Stimulated activated CD4-positive, alpha-beta T cell treated with anti-CD3 and anti-CD28 coated beads, Interleukin-1b, Interleukin-23, amount 100 ng/mL, for 48 hours (primary cell): ENCODE measurements at regions not wholly inside any gene's neighbourhood (a gene's known extent, or its start where the extent isn't known, plus 50 kb on each side); places are given as distances from the start of the nearest gene placed in this dataset.
"Not testable (repeated sequence)": the region's sequence is repeated elsewhere in the genome, so short reads cannot be mapped to it uniquely, and the experiment has no call there.

Experiments used
- DNase-seq: peaks from one replicate; pipeline ENCODE4 v3.0.0-alpha.2; 2020

GRCh38 chr13:80012251-80012650 lies 328.7 kb downstream of the SPRY2 start:
- no peak for DNase-seq

- no peak for DNase-seq
These were observed 329.3 kb downstream of the SPRY2 start for GRCh38 chr13:80011448-80012212.

- no peak for DNase-seq
These were observed 330.1 kb downstream of the SPRY2 start for GRCh38 chr13:80010846-80011245.

- DNase-seq = no peak
These were observed 330.6 kb downstream of the SPRY2 start for GRCh38 chr13:80010286-80010831.

- DNase-seq = no peak
These were observed 331.2 kb downstream of the SPRY2 start for GRCh38 chr13:80009760-80010159.

- no peak for DNase-seq
These were observed 334.0 kb downstream of the SPRY2 start for GRCh38 chr13:80006940-80007339.

- DNase-seq = no peak
These were observed 339.4 kb downstream of the SPRY2 start for GRCh38 chr13:80001510-80001842.

GRCh38 chr13:80000684-80001509 lies 340.0 kb downstream of the SPRY2 start:
- DNase-seq = no peak

- DNase-seq = no peak
These were observed 341.3 kb downstream of the SPRY2 start for GRCh38 chr13:79999601-80000000.

GRCh38 chr13:79998381-79998880 lies 342.5 kb downstream of the SPRY2 start:
- DNase-seq = no peak

- no peak for DNase-seq
These were observed 343.7 kb downstream of the SPRY2 start for GRCh38 chr13:79997244-79997643.

- DNase-seq = no peak
These were observed 345.6 kb downstream of the SPRY2 start for GRCh38 chr13:79995334-79995733.

- DNase-seq = no peak
These were observed 348.8 kb downstream of the SPRY2 start for GRCh38 chr13:79992111-79992510.

GRCh38 chr13:79990048-79990447 lies 350.9 kb downstream of the SPRY2 start:
- no peak for DNase-seq

- no peak for DNase-seq
These were observed 351.7 kb downstream of the SPRY2 start for GRCh38 chr13:79989217-79989661.

- no peak for DNase-seq
These were observed 352.4 kb downstream of the SPRY2 start for GRCh38 chr13:79988573-79988972.

- no peak for DNase-seq
These were observed 353.2 kb downstream of the SPRY2 start for GRCh38 chr13:79987761-79988160.

- DNase-seq = no peak
These were observed 353.6 kb downstream of the SPRY2 start for GRCh38 chr13:79987323-79987722.

- no peak for DNase-seq
These were observed 354.0 kb downstream of the SPRY2 start for GRCh38 chr13:79986890-79987289.

GRCh38 chr13:79974935-79975650 lies 365.8 kb downstream of the SPRY2 start:
- not testable (repeated sequence) for DNase-seq

- no peak for DNase-seq
These were observed 367.4 kb downstream of the SPRY2 start for GRCh38 chr13:79973533-79973963.

- no peak for DNase-seq
These were observed 368.8 kb downstream of the SPRY2 start for GRCh38 chr13:79972066-79972569.

GRCh38 chr13:79966493-79966895 lies 374.4 kb downstream of the SPRY2 start:
- DNase-seq = no peak
